ENCODE measurements at regions not wholly inside any gene's neighbourhood (a gene's known extent, or its start where the extent isn't known, plus 50 kb on each side); places are given as distances from the start of the nearest gene placed in this dataset.
A peak's percentile ranks its signal among the peaks of the same experiment; 100 is the strongest.

DNA sequence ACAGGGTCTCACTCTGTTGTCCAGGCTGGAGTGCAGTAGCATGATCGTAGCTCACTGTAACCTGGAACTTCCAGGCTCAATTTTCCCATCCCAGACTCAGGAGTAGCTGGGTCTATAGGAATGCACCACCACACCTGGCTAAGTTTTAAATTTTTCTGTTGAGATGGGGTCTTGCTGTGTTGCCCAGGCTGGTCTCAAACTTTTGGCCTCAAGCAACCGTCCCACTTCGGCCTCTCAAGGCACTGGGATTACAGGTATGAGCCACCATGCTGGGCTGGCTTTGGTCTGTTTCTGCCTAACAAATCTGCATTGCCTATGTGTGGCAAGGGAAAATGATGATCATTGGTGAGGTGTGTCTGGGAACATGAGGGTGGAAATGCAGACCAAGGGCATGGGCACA is 59.3 kb upstream of the CLMP start:
- no peak for DNase-seq (ENCODE audit: low read depth)

GRCh38 chr11:123253911-123254310 is 58.9 kb upstream of the CLMP start:
- DNase-seq (ENCODE audit: low read depth): peak; percentile 87

GRCh38 chr11:123253223-123253622 is 58.2 kb upstream of the CLMP start:
- DNase-seq (ENCODE audit: low read depth): no peak

DNA sequence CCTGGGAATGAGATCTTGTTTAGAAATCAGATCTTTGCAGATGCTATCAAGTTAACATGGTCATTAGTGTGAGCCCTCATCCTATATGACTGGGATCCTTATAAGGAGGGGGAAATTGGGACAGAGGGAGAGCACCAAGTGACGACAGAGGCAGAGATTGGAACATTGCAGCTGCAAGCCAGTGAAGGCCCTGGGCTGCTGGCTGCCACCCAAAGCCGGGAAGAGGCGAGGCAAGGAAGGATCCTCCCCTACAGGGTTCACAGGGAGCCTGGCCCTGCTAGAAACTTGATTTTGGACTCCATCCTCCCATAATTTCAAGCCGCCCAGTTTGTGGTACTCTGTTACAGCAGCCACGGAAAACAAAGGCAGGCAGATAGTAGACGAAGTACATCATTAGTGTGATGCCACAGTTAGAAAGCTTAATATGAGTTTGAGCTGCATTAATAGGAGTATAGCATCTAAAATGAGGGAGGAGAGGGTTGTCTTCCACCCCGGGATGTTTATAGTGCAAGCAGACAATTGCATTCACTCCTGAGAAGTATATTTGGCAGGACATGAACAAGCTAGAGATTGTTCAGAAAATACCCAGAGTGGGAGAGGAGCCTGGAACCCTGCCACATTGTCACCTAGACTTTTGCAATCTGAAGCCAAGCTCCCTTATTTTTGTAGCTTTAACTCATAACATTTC is 56.8 kb upstream of the CLMP start:
- DNase-seq (ENCODE audit: low read depth): peak; percentile 44

DNA sequence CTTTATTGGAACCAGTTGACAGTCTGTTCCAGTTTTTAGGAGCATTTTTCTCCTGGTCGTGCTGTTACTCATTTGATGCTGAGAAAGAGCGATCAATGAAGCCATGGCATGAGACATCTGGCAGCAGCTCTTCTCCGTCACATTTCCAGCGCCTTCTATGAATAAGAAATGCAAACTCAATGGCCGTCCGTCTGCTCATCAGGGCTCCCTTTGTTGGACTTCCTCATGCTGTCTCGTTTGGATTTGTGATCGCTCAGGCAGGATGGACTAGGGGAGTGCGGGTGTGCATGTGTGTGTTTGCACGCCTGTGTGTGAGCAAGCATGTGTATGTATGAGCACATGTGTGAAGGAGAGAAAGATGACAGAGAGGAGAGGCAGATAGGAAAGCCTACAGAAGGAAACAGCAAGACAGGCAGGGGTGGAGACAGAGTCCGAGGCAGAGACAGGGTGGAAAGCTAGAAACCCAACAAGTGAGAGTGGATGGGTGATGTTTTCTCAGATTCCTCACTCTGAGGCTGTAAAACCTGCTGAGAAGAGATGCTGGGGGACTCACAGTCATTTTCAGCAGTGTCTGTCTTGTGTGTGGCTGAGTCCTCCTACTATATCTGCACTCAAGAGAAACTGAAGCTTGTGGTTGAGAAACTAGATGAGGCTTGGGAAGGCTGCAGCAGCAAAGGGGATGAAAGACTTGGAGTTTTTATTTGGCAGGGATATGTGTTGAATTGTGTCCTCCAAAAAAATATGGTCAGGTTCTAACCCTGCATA is 56.0 kb upstream of the CLMP start:
- DNase-seq (ENCODE audit: low read depth): no peak

- peak; percentile 27 for DNase-seq (ENCODE audit: low read depth)
Measured at GRCh38 chr11:123249354-123249753, 54.3 kb upstream of the CLMP start.

GRCh38 chr11:123247813-123248379 is 52.8 kb upstream of the CLMP start:
- DNase-seq (ENCODE audit: low read depth): no peak

GRCh38 chr11:123247496-123247799 is 52.4 kb upstream of the CLMP start:
- DNase-seq (ENCODE audit: low read depth): no peak

- DNase-seq (ENCODE audit: low read depth): peak; percentile 78
Measured at GRCh38 chr11:123246749-123247495, 51.9 kb upstream of the CLMP start.

DNA sequence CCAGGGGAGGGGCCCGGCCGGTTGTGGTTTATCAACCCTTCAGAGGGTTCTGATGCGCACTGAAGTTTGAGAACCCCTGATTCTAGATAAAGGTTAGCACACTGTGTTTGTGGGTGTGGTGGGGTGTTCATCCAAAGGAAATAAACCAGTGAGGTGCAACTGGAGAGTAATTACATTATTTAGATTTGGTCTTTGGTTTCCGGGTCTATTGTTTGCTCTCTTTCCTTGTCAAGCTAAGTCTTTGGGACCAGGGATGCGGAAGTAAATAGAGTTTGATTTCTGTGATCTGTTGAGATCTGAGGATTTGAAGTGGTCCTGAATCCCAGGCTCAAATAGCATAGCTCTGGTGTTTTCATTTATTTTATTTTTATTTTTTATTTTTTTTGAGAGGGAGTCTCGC is 50.5 kb upstream of the CLMP start:
- no peak for DNase-seq (ENCODE audit: low read depth)

Measured in iris pigment epithelial cell (primary cell).